ENCODE measurements at regions not wholly inside any gene's neighbourhood (a gene's known extent, or its start where the extent isn't known, plus 50 kb on each side); places are given as distances from the start of the nearest gene placed in this dataset.
"Not testable (repeated sequence)": the region's sequence is repeated elsewhere in the genome, so short reads cannot be mapped to it uniquely, and the experiment has no call there.

- no peak for DNase-seq
Measured at GRCh38 chr14:76701981-76702380, 59.3 kb upstream of the VASH1 start.

DNA sequence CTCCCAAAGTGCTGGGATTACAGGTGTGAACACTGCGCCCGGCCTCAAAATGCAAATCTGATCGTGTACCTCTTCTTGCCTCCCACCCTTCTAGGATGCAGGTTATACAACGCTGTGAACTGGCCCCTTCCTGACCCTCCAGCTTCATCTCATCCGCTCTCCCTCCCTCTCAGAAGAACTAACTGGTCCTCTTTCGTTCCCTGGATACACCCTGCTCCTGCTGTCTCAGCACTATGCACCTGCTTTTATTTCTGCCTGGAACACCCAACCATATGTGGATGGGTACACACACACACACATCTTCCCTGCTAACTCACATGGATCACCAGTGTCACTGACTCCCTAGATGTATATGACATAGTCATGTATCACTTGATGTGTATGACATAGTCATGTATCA, 56.1 kb upstream of the VASH1 start:
- DNase-seq: no peak

DNA sequence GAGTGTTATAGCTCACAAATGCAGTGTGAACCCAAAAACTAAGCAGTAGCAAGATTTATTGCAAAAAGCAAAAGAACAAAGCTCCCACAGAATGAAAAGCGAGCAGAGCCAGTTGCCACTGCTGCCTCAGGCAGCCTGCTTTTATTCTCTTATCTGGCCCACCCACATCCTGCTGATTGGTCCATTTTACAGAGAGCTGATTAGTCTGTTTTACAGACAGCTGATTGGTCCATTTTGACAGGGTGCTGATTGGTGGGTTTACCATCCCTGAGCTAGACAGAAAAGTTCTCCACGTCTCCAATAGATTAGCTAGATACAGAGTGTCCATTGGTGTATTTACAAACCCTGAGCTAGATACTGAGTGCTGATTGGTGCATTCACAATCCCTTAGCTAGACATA, 55.1 kb upstream of the VASH1 start:
- DNase-seq: not testable (repeated sequence)

DNA sequence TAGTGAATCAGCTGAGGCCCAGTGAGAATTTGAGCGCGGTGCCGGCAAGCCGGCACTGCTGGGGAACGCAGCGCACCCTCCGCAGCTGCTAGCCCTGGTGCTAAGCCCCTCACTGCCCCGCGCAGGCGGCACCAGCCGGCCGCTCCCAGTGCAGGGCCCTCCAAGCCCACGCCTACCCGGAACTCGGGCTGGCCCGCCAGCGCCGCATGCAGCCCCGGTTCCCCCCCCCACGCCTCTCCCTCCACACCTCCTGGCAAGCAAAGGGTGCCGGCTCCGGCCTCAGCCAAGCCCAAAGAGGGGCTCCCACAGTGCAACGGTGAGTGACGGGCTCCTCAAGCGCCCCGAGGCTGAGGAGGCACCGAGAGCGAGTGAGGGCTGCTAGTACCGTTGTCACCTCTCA, 54.5 kb upstream of the VASH1 start:
- no peak for DNase-seq

- no peak for DNase-seq
Measured at GRCh38 chr14:76708028-76708427, 53.2 kb upstream of the VASH1 start.

DNA sequence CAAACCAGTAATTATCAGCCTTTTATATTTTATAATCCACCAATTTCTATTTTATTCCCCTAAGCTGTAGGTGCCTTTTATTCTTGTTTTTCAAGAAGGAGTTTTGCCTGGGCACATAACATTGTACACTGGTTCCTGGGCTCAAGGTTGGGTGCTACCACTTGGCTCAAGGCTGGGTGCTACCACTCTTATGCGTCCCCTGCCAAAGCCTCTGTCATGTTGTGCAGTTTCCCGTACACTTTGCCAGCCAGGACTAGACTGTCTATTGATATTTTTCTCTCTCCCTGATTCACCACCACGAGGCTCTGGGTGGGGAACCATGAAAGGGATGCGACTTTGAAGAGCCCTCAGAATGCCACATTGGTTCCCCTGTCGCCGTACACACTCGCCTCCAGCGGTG, 52.5 kb upstream of the VASH1 start:
- DNase-seq: no peak

DNA sequence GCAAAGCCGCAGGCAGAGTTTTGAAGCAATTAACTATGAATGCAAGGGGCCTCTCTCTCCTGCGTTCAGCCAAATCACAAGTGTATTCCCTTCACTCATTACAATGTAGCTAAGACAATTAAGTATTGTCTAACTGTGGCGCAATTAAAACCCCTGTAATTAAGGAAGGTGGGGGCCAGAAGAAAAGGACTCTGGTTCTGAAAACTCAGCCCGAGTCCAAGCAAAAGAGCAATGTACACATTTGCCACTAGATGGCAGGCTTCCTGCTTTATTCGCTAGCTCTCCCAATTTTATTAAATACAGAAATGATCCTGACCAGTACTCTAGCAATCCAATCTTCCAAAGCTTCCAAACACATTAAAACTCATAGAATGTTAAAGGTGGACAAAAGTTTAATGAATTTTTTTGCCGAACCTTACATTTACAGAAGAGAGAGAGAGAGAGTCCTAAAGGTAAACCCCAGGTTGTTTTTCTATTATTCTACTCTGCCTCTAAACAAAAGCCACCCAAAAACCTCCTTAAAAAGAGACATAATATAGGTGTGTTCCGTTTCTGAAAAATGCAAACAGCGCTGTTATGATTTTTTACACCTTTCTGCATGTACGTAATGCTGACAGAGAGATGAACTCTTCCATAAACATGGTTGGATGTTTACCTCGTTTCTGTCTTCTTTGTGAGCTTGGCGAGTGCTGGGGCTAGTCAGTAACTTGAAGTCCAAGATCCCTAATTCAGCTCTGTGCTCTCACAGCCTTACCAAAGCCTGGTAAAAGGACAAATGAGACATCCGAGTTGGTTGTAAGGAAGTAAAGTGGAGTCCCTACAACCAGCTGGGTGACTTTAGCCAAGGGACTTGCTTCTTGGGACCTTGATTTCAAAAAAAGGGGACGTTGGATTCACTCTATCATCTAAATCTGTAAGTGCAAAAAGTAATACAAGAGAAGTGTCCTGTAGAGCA, 50.9 kb upstream of the VASH1 start:
- peak; percentile 86 for DNase-seq
